Stimulated activated CD4-positive, alpha-beta T cell treated with anti-CD3 and anti-CD28 coated beads, TNF-alpha, amount 100 ng/mL, for 4 hours (primary cell): ENCODE measurements at regions not wholly inside any gene's neighbourhood (a gene's known extent, or its start where the extent isn't known, plus 50 kb on each side); places are given as distances from the start of the nearest gene placed in this dataset.
"Not testable (repeated sequence)": the region's sequence is repeated elsewhere in the genome, so short reads cannot be mapped to it uniquely, and the experiment has no call there.

Experiments used
- DNase-seq, 3 experiments: peaks; one replicate each; pipeline ENCODE4 v3.0.0-alpha.2; 2020; ENCODE audit warnings: low read depth in 3 of 3

GRCh38 chr7:6882321-6882721, 56.2 kb upstream of the CCZ1B start:
- DNase-seq = not testable (repeated sequence)

GRCh38 chr7:6883756-6884155, 57.7 kb upstream of the CCZ1B start:
- DNase-seq = not testable (repeated sequence)

GRCh38 chr7:6886198-6886597, 60.1 kb upstream of the CCZ1B start:
- no peak for DNase-seq

- not testable (repeated sequence) for DNase-seq
Measured at GRCh38 chr7:6888267-6889045, 62.4 kb upstream of the CCZ1B start.

GRCh38 chr7:6889252-6889812, 63.3 kb upstream of the CCZ1B start:
- no peak for DNase-seq

GRCh38 chr7:6902097-6902518, 76.0 kb upstream of the CCZ1B start:
- not testable (repeated sequence) for DNase-seq

GRCh38 chr7:6903289-6903688, 77.2 kb upstream of the CCZ1B start:
- DNase-seq = not testable (repeated sequence)

- not testable (repeated sequence) for DNase-seq
Measured at GRCh38 chr7:6903792-6904191, 77.7 kb upstream of the CCZ1B start.

GRCh38 chr7:6917258-6917657, 91.2 kb upstream of the CCZ1B start:
- no peak for DNase-seq

GRCh38 chr7:6919169-6919568, 93.1 kb upstream of the CCZ1B start:
- DNase-seq = not testable (repeated sequence)

- DNase-seq = not testable (repeated sequence)
Measured at GRCh38 chr7:6924523-6924922, 98.4 kb upstream of the CCZ1B start.

GRCh38 chr7:6926193-6927174, 100.4 kb upstream of the CCZ1B start:
- not testable (repeated sequence) for DNase-seq

- DNase-seq = not testable (repeated sequence)
Measured at GRCh38 chr7:6927643-6928042, 101.6 kb upstream of the CCZ1B start.

- not testable (repeated sequence) for DNase-seq
Measured at GRCh38 chr7:6929588-6929987, 103.5 kb upstream of the CCZ1B start.

GRCh38 chr7:6930081-6930635, 104.1 kb upstream of the CCZ1B start:
- DNase-seq = not testable (repeated sequence)

GRCh38 chr7:6930787-6931186, 104.7 kb upstream of the CCZ1B start:
- peak in 1 of 3 experiments; percentile 5 for DNase-seq

- not testable (repeated sequence) for DNase-seq
Measured at GRCh38 chr7:6931456-6931855, 105.4 kb upstream of the CCZ1B start.

GRCh38 chr7:6933954-6934632, 108.0 kb upstream of the CCZ1B start:
- DNase-seq = not testable (repeated sequence)

GRCh38 chr7:6934981-6935380, 108.9 kb upstream of the CCZ1B start:
- no peak for DNase-seq

- not testable (repeated sequence) for DNase-seq
Measured at GRCh38 chr7:6936626-6937025, 110.6 kb upstream of the CCZ1B start.

GRCh38 chr7:6937746-6938145, 111.7 kb upstream of the CCZ1B start:
- DNase-seq = not testable (repeated sequence)
